ENCODE measurements at regions not wholly inside any gene's neighbourhood (a gene's known extent, or its start where the extent isn't known, plus 50 kb on each side); places are given as distances from the start of the nearest gene placed in this dataset.

GRCh38 chr16:11401161-11402050 is 56.1 kb downstream of the RMI2 start:
- DNase-seq (ENCODE audit: extremely low read depth in 1 of 2, low read depth in 1 of 2): no peak

- no peak for DNase-seq (ENCODE audit: extremely low read depth in 1 of 2, low read depth in 1 of 2)
Observed at GRCh38 chr16:11402051-11402744, 56.9 kb downstream of the RMI2 start.

GRCh38 chr16:11402745-11403533 is 57.7 kb downstream of the RMI2 start:
- no peak for DNase-seq (ENCODE audit: extremely low read depth in 1 of 2, low read depth in 1 of 2)

- no peak for DNase-seq (ENCODE audit: extremely low read depth in 1 of 2, low read depth in 1 of 2)
Observed at GRCh38 chr16:11403534-11403795, 58.2 kb downstream of the RMI2 start.

- no peak for DNase-seq (ENCODE audit: extremely low read depth in 1 of 2, low read depth in 1 of 2)
Observed at GRCh38 chr16:11403920-11404319, 58.7 kb downstream of the RMI2 start.

- DNase-seq (ENCODE audit: extremely low read depth in 1 of 2, low read depth in 1 of 2): no peak
Observed at GRCh38 chr16:11404603-11405002, 59.3 kb downstream of the RMI2 start.

- peak in 1 of 2 donors; percentile 25 for DNase-seq (ENCODE audit: extremely low read depth in 1 of 2, low read depth in 1 of 2)
Observed at GRCh38 chr16:11405331-11406176, 60.3 kb downstream of the RMI2 start.

- no peak for DNase-seq (ENCODE audit: extremely low read depth in 1 of 2, low read depth in 1 of 2)
Observed at GRCh38 chr16:11406177-11406560, 60.9 kb downstream of the RMI2 start.

GRCh38 chr16:11407047-11407982 is 62.1 kb downstream of the RMI2 start:
- peak in 1 of 2 donors; percentile 18 for DNase-seq (ENCODE audit: extremely low read depth in 1 of 2, low read depth in 1 of 2)

GRCh38 chr16:11408216-11408615 is 63.0 kb downstream of the RMI2 start:
- no peak for DNase-seq (ENCODE audit: extremely low read depth in 1 of 2, low read depth in 1 of 2)

GRCh38 chr16:11409398-11409797 is 64.1 kb downstream of the RMI2 start:
- DNase-seq (ENCODE audit: extremely low read depth in 1 of 2, low read depth in 1 of 2): no peak

- no peak for DNase-seq (ENCODE audit: extremely low read depth in 1 of 2, low read depth in 1 of 2)
Observed at GRCh38 chr16:11410376-11411058, 65.3 kb downstream of the RMI2 start.

- no peak for DNase-seq (ENCODE audit: extremely low read depth in 1 of 2, low read depth in 1 of 2)
Observed at GRCh38 chr16:11411059-11411550, 65.8 kb downstream of the RMI2 start.

GRCh38 chr16:11412175-11412904 is 67.1 kb downstream of the RMI2 start:
- DNase-seq (ENCODE audit: extremely low read depth in 1 of 2, low read depth in 1 of 2): no peak

- no peak for DNase-seq (ENCODE audit: extremely low read depth in 1 of 2, low read depth in 1 of 2)
Observed at GRCh38 chr16:11412965-11413887, 68.0 kb downstream of the RMI2 start.

GRCh38 chr16:11413907-11414595 is 68.8 kb downstream of the RMI2 start:
- DNase-seq (ENCODE audit: extremely low read depth in 1 of 2, low read depth in 1 of 2): no peak

Measured in stimulated activated CD8-positive, alpha-beta memory T cell treated with anti-CD3 and anti-CD28 coated beads, Interleukin-7, amount 100 ng/mL, for 48 hours (primary cell).